Smooth muscle cell (in vitro differentiated cells): ENCODE measurements at regions not wholly inside any gene's neighbourhood (a gene's known extent, or its start where the extent isn't known, plus 50 kb on each side); places are given as distances from the start of the nearest gene placed in this dataset.

Source experiments
- DNase-seq: peaks from one replicate; lab custom pipeline; 2025; ENCODE audit not compliant: unreplicated experiment; lab: John Stamatoyannopoulos, UW
- H2AFZ ChIP-seq: fragments of 200-600 bp; sonication (generic); 2 replicates; pipeline ENCODE4 v1.6.0; 2016; ENCODE audit warnings: antibody characterized with exemption, low read depth, mild to moderate bottlenecking
- H3F3A ChIP-seq: fragments of 200-600 bp; sonication (generic); 2 replicates; pipeline ENCODE4 v1.6.0; 2017; ENCODE audit warnings: antibody characterized with exemption, low read depth
- H3K27ac ChIP-seq: fragments of 200-600 bp; sonication (generic); 2 replicates; pipeline ENCODE4 v1.5.1; 2016; ENCODE audit warnings: low read depth, mild to moderate bottlenecking
- H3K27me3 ChIP-seq: fragments of 200-600 bp; sonication (generic); 2 replicates; pipeline ENCODE4 v1.6.1; 2016; ENCODE audit warnings: low read depth, mild to moderate bottlenecking
- H3K36me3 ChIP-seq: fragments of 200-600 bp; sonication (generic); 2 replicates; pipeline ENCODE4 v1.5.1; 2016; ENCODE audit warnings: low read depth
- H3K4me1 ChIP-seq: fragments of 200-600 bp; sonication (generic); 2 replicates; pipeline ENCODE4 v1.5.1; 2016; ENCODE audit warnings: low read depth
- H3K4me2 ChIP-seq: fragments of 200-600 bp; sonication (generic); 2 replicates; pipeline ENCODE4 v1.6.0; 2016; ENCODE audit warnings: mild to moderate bottlenecking
- H3K4me3 ChIP-seq: fragments of 200-600 bp; sonication (generic); 2 replicates; pipeline ENCODE4 v1.5.1; 2016; ENCODE audit warnings: mild to moderate bottlenecking
- H3K79me2 ChIP-seq: fragments of 200-600 bp; sonication (generic); 2 replicates; pipeline ENCODE4 v1.6.0; 2016; ENCODE audit warnings: low read depth, mild to moderate bottlenecking
- H3K9ac ChIP-seq: fragments of 200-600 bp; sonication (generic); 2 replicates; pipeline ENCODE4 v1.6.0; 2016; ENCODE audit warnings: low read depth
- H3K9me3 ChIP-seq: fragments of 200-600 bp; sonication (generic); replicated peaks from 2 replicates; pipeline ENCODE4 v1.5.1; 2016; ENCODE audit warnings: low read depth
- H4K20me1 ChIP-seq: fragments of 200-600 bp; sonication (generic); 2 replicates; pipeline ENCODE4 v1.6.0; 2016; ENCODE audit warnings: low read depth
- CTCF ChIP-seq: fragments of 200-600 bp; sonication (generic); IDR thresholded peaks from 2 replicates; pipeline ENCODE4 v1.5.1; 2017; ENCODE audit warnings: borderline replicate concordance, mild to moderate bottlenecking, antibody characterized with exemption; ENCODE audit not compliant: insufficient read depth, poor library complexity, severe bottlenecking
- WGBS: methylation state at CpG from one replicate; pipeline ENCODE4 v1.1.7; 2016; ENCODE audit warnings: low lambda C conversion rate; 5-methylcytosine and 5-hydroxymethylcytosine counted together

DNA sequence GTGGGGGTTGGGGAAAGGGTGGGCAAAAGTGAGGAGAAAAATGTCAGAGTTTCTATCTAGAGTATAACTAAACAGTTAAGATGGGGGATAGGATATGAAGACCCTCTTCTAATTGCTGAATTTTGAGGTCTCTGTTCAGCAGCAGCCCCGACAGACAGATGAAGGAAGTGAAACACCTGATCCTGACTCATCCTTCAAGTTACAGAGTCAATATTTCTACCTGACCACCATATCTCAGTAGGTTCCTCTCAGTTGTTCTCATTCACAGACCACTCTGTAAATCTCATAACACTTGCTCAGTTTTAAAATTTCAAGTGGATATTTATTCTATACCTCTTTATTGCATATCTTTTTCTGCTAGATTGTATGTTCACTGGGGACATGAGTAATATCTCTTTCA, 69.5 kb downstream of the CCDC54 start:
- Histone ChIP-seq H3K4me2 (no peak overlapping the region), H3F3A (no peaks in the 10 kb centered on the region), H3K27me3 (no peaks in the 10 kb centered on the region), H4K20me1 (no peaks in the 10 kb centered on the region), H3K4me3 (no peak overlapping the region), H3K9me3 (no peaks in the 10 kb centered on the region), H3K9ac (no peak overlapping the region), H3K27ac (no peak overlapping the region), H2AFZ (no peak overlapping the region), H3K36me3 (no peaks in the 10 kb centered on the region), H3K4me1 (no peaks in the 10 kb centered on the region), H3K79me2 (no peaks in the 10 kb centered on the region)
- TF ChIP-seq CTCF: no peak
- DNase-seq: no peak
- WGBS: 82% methylated on average over 1 of the region's 1 CpG

GRCh38 chr3:107450254-107450893, 72.4 kb upstream of the BBX start:
- no peaks in the 10 kb centered on the region for H3F3A ChIP-seq
- no peak overlapping the region for H3K27ac ChIP-seq
- WGBS: 84% methylated on average over 2 of the region's 2 CpGs
- H3K4me2 ChIP-seq: no peak overlapping the region
- no peak for DNase-seq
- H3K9me3 ChIP-seq: no peaks in the 10 kb centered on the region
- no peak for TF ChIP-seq CTCF
- H3K4me1 ChIP-seq: no peaks in the 10 kb centered on the region
- H3K79me2 ChIP-seq: no peaks in the 10 kb centered on the region
- no peaks in the 10 kb centered on the region for H3K27me3 ChIP-seq
- H3K36me3 ChIP-seq: no peaks in the 10 kb centered on the region
- H4K20me1 ChIP-seq: no peaks in the 10 kb centered on the region
- H3K9ac ChIP-seq: no peak overlapping the region
- H3K4me3 ChIP-seq: no peak overlapping the region
- no peak overlapping the region for H2AFZ ChIP-seq

- Histone ChIP-seq H3K79me2 (no peaks in the 10 kb centered on the region), H3K27me3 (no peaks in the 10 kb centered on the region), H3K4me2 (no peak overlapping the region), H3K4me1 (no peaks in the 10 kb centered on the region), H3K9ac (no peak overlapping the region), H3F3A (no peaks in the 10 kb centered on the region), H4K20me1 (no peaks in the 10 kb centered on the region), H3K36me3 (no peaks in the 10 kb centered on the region), H3K27ac (no peak overlapping the region), H3K4me3 (no peak overlapping the region), H2AFZ (no peak overlapping the region), H3K9me3 (no peaks in the 10 kb centered on the region)
- DNase-seq: no peak
- WGBS: 78% methylated on average over 2 of the region's 2 CpGs
- no peak for TF ChIP-seq CTCF
Measured at GRCh38 chr3:107452436-107452835, 70.3 kb upstream of the BBX start.

DNA sequence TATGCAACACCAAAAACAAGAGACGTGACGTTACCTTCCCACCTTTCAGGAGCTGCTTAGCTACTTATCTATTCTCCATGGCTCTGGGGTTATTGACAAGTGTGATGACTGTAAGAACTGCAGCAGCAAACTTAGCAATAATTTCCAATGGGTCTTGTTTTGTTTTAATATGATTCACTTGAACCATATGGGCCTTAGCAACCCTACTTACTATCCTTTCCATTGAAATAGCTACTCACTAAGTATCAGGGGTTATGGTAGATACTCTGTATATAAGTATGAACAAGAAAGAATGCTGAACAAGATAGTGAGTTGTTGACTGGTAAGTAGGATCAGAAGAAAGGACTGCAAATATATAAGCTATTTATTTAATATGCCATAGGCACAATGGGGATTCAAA, 69.3 kb upstream of the BBX start:
- no peaks in the 10 kb centered on the region for H3K79me2 ChIP-seq
- no peaks in the 10 kb centered on the region for H3K27me3 ChIP-seq
- WGBS: 94% methylated on average over 2 of the region's 2 CpGs
- H3K4me2 ChIP-seq: no peak overlapping the region
- TF ChIP-seq CTCF: no peak
- H3K9me3 ChIP-seq: no peaks in the 10 kb centered on the region
- no peaks in the 10 kb centered on the region for H3K36me3 ChIP-seq
- no peaks in the 10 kb centered on the region for H3F3A ChIP-seq
- H4K20me1 ChIP-seq: no peaks in the 10 kb centered on the region
- H2AFZ ChIP-seq: no peak overlapping the region
- H3K4me1 ChIP-seq: no peaks in the 10 kb centered on the region
- H3K27ac ChIP-seq: no peak overlapping the region
- no peak overlapping the region for H3K4me3 ChIP-seq
- H3K9ac ChIP-seq: no peak overlapping the region
- no peak for DNase-seq
